ELF-1 (cell line): ENCODE measurements at regions not wholly inside any gene's neighbourhood (a gene's known extent, or its start where the extent isn't known, plus 50 kb on each side); places are given as distances from the start of the nearest gene placed in this dataset.

ENCODE experiments used
- DNase-seq: peaks from one replicate; pipeline ENCODE4 v3.0.0-alpha.2; 2016; ENCODE audit warnings: low read depth, low spot score

DNA sequence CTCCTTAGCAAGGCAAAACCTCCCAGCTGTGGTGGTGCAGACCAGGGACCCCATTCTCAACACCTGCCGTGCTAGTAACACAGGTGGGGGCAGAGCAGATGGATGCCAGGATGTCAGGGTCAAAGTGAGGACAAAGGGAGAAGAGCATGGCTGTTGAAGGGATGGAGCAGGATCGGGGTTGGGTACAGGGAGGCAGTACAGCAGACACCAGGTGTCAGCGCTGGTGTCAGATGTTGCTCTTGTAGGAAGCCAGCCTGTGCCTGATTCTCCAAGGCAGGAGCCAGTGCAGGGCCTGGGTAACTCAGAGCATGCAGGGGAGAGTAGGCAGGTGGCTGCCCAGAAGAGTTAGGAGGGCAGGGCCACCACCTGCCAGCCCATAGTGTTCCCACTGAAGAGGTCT lies 222.1 kb upstream of the SPRED2 start:
- DNase-seq, result no peak

DNA sequence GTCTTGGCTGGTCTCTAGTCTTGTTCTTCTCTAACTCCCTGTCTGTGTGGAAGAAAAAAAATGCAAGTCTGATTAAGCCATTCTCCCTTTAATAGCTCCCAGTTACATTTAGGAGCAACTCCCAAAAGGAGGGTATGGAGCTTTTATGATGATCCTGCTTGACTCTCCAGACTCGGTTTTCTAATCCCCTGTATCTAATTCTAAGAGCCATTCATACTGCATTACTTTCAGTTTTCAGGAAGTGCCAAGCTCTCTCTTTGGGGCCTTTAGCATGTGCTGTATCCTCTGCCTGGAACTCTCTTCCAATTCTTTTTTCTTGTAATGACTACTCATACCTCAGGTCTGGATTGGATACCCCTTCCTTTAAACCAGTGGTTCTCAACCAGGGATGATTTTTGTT lies 219.7 kb upstream of the SPRED2 start:
- no peak for DNase-seq

DNA sequence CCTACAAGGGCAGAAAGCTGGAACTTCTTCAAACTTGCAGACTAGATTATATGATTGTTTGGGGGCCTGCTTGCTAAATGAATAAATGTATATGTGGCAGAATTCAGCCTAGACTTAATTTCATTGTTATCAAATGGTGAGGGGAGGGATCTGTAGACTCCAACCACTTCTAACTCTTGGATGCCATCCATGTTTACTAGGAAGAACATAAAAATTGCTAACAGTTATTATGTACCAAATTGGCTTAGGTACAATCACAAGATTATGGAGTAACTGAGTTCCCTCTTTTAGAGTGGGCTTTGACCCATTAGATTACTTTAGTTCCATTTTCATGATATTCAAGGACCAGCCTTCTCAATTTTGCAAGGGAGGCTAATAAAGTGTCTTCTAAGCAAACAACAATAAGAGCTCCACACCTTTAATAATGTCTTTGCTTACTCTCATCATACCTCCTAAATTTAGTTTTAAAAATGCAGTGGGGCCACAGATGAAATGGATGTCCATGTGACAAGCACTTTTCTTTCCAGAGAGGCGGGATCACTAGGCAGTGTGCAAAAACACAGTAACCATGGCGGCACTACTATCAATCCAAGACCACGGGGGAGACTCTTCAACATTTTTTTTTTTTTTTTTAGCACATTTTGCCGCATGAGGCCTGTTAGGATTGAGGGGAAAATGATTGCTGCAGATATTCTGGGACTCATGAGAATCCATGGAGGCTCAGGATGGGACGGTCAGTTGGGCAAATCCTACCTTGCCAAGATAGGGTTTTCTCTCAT lies 217.6 kb upstream of the SPRED2 start:
- no peak for DNase-seq

DNA sequence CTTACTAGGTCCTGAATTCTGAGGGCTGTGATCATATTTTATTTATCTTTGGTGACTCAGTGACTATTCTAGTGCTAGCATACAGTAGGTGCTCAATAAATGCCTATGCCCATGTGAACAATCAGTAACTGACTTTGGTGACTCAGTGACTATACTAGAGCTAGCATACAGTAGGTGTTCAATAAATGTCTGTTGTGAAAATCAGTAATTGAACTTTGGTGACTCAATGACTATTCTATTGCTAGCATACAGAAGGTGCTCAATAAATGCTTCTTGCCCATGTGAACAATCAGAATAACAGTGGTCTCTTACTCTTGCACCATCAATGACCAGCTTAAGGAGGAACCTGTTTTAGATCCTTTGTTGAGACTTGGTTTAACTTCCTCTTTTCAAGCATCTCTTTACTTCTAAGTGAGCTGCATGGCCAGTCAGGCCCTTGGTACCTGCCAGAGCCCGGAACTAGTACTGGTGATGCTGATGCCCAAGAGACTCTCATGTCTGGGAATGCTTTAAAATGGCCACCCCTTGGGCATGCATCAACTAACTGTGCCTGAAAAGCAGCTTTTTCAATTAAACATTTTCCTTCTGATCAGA lies 214.9 kb upstream of the SPRED2 start:
- no peak for DNase-seq

DNA sequence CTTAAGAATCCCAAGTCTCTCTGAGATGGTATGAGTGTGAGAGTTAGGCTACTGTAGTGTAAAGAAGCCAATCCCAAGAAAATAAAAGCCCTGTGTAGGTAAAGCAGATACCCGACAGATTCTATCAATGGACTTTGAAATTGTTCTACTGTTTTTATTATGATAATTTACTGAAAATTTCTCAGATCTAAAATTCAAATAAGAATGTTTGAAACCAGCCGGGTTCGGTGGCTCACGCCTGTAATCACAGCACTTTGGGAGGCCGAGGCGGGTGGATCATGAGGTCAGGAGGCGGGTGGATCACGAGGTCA lies 208.3 kb upstream of the SPRED2 start:
- no peak for DNase-seq

DNA sequence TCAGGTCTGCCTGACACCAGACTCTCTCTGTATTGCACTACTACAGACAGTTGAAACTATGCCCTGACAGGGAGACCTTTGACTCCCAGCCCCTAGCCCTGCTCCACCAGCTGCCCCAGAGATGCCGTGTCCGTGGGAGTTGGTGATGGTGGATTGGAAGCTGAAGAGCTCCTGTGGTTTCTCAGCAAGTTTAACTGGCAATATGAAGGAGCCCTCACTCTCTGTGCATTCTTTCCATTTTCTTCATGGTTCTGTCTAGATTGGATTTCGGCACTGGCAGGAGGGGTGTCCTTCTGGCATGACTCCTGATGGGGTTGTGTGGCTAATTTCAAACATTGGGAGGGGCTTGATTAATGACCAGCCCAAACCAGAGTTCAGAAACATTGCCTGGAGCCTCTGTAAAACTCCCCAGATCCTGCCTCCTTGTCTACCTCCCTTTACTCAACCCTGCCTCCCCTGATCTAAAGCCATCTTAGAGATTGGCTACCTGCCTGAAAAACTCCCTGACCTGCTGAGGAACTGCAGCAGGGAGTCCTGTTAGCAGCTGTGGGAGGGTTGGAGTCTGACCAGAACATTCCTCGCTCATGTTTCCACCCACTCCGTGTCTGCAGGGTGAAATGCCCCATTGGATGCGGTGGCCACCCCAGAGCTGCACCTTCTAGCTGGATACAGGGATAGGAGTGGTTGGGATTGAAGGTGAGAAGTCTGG lies 206.9 kb upstream of the SPRED2 start:
- no peak for DNase-seq

DNA sequence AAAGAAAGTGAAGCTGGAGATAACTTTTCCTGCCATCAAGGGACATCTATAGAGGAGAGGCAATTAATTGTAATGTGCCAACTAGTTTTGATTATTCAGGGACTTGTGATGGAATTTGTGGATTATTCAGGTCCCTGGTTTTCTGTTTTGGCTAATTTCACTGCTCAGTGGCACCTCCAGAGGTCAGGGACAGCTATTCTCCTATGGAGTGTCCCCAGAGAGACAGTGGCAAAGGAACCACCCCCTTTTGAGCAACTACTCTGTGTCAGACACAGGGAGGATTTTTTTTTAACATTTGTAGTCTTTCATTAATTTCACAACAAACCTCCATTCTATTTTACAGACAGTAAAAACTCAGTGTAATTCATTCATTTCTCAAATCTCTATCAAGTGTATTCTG lies 206.0 kb upstream of the SPRED2 start:
- DNase-seq, result no peak

DNA sequence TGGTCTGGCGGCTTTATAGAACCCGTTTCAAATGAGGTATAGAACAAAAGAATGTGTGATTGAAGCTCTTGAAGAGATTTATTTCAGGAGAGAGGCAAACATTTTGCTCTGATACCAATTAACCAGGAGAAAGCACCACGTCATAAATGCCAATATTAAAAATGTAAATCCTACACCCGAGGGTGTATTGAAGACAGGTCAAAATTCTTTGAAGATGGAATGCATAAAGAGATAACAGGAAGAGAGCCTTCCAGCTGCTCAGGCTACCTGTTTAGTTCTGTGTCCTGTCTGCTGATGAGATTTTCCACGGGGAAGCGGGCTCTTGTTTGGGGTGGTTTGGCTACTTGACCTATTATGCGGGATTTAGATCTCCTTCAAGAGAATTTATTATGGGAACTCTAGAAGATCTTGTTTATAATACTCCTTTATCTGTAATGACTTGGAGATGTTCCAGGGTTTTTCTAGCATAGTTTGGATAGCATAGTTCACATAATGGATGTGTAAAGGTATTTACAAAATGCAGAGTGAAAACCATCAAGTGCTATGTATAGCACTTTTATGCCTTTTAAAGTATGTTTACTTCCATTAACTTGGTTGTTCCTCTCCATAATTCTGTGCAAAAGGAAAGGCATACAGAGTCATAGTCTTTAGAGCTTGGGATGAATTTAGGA lies 204.5 kb upstream of the SPRED2 start:
- no peak for DNase-seq

DNA sequence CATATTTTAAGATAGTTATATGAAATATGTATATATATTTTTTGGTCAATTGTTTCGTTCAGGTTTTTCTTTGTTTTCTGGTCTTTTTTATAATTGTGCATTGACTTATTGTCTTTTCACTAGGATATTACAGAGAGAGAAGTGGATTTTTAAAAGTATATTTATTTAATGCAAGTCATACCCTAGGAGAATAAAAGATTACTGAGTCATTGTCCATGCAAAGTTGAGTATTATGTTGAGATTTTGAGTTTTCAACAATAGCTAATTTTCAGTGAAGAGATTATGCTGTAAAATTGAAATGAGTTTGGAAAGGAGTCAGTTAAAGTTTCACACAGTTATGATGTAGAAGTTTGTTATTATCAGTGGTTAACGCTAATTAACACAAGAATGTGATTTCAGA lies 203.6 kb upstream of the SPRED2 start:
- DNase-seq, result no peak

DNA sequence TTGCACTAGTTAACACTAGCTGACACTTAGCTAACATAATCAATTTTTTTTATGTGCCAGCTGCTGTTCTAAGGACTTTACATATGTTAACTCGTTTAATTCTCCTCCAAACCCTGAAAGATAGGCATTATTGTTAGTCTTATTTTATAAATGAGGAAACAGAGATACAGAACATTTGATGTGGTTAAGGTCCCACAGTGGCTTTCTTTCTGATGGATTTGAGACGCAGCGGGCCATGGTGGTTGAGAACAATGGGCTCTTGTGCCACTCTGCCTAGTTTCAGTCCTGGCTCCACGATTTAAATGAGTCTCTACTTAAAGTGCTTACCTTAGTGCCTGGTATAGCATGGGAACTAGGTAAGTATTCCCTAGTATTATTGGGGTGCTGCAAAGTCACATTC lies 201.9 kb upstream of the SPRED2 start:
- DNase-seq, result no peak

DNA sequence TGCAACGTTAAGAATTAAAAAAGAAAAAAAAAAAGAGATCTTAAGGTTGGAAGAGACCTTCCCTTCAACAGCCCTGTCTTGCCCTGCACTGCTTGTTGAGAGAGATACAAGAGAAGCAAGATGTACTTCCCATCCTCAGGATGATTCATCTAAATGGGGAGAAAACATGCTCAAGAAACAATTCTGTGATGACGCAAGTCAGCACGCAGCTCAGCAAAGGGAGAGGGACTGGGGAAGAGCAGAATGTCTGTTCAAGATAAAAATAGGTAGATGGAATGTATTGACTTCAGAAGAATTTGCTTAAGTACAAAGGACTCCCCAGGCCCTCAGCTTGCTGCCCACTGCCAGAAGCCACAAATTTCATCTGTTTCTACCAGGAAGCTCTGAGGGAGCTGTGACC lies 198.2 kb upstream of the SPRED2 start:
- DNase-seq, result no peak

DNA sequence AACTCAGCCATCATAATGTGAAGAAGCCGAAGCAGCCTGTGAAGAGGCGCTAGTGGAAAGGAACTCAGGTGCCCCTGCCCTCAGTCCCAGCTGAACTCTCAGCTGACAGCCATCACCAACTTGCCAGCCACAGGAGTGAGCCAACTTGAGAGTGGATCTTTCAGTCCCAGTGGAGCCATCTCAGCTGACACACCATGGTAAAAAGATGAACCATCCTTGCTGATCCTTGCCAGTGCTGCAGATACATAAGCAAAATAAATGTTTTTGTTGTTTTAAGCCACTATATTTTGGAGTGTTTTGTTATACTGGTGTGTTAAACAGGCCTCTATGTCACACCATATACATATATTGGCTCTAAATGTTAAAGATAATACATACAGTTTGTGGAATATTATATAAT lies 195.8 kb upstream of the SPRED2 start:
- DNase-seq, result no peak

DNA sequence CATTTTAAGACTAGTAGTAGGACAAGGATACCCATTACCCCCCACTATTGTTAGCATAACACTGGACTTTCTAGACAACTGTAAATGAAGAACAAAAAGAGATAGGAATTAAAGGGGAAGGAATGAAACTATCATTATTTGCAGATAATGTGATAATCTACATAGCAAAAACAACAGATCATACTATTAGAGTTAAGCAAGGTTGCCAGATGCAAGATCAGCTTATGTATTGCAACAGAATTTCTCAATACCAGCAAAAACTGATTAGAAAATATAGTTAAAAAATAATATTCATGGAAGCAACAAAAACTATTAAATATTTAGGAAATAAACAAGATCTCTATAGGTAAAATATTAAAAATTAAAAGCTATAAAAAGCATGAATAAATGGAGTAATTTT lies 194.4 kb upstream of the SPRED2 start:
- DNase-seq, result no peak

DNA sequence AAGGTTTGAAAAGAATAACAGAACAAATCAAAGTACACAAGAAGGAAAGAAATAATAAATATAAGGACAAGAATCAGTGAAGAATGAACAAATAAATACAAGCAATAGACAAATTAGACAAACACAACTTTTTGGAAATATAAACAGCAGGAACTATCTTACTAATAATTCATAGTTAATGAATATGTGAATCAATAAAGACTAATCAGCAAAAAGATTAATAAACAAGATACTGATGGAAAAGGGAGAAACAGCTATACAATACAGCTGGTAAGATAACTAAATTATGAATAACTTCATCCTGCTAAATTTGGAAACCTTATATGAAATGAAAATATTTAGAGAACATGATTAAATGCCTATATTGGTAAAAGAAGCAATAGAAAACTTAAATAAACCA lies 193.6 kb upstream of the SPRED2 start:
- no peak for DNase-seq

DNA sequence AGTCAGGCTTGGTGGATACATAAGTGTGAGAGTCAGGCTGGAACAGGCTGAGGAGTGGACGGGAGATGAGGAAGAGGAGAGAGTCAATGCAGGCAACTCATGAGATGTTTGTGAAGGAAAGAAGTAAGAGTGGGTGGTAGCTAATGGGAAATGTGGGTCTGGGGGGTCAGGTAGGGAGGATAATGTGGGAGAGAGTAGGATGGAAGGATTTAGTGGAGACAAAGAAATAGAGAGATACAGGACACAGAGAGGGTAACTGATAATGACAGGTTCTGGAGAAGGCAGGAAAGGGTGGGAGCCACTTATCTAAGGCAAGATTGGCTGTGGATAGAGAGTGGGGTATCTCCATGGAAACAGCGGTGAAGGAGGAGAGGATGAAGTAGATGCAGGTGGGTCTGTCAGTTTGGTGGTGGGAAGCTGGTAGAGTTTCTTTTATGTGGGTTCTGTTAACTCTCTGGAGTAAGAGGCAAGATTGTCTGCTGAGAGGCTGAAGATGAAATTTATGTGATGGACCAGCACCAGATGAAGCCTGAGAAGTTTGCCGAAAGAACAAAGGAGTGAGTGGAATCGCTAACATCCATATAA lies 190.6 kb upstream of the SPRED2 start:
- no peak for DNase-seq

DNA sequence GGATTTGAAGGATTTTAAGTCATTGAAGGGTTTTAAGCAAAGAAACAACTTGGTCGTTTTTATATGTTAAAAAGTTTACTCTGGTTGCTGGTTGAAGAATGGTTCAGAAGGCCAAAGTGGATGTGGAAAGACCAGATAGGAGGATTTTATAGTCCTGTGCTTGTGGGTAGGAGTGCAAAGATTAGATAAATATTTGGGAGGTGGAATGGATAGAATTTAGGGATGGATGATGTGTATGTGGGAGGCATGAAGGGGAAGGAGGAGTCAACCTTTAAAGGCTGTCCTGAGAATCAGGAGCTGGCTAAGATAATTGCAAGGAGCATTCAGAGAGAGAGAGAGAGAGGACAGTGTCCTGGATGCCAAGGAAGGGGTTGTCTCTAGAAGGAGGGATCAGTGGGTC lies 190.1 kb upstream of the SPRED2 start:
- DNase-seq, result no peak

DNA sequence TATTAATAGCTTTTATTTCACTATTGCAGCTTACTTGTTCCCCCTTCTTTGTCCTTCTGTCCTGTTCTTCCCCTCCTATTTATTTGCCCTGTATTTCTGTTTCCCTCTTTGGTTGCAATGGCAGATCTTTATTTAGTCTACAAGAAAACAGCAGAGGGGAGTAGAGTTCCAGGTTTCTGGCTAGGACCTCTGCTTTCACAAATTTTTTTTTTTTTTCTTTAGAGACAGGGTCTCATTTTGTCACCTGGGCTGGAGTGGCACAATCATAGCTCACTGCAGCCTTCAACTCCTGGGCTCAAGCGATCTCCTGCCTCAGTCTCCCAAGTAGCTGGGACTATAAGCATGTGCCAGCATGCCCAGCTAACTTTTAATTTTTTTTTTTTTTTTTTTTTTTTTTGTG lies 188.1 kb upstream of the SPRED2 start:
- DNase-seq, result no peak

DNA sequence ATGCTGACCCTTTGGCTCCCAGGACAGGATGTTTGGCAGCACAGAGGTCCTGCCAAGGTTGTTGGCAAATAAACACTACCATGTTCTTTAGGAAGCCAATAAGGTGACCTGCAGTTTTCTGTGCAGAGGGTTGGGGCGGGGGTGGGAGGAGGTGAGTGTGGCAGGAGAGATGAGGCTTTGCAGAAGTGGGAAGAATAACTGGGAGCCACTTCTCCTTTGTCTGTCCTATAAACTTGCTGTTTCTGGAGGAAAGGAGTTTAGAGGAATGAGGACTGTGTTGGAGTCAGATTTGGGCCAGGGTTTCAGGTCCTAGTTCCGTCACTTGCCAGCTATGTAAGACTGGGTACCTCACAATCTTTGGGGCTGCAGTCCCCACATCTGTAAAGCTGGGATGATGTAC lies 187.6 kb upstream of the SPRED2 start:
- DNase-seq, result no peak

DNA sequence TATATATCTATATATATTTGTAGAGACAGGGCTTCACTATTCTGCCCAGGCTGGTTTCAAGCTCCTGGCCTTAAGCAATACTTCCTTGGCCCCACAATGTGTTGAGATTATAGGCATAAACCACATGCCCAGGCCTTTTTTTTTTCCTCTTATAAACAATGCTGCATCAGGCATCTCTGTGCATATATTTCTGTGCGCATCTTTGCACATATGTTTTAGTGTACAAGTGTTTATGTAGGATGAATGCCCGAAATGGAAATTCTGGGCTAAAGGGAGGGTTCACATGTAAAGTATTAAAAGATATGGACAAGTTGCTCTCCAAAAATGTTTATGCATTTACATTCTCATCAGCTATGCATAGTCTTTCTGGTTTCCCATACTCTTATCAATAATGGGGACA lies 183.2 kb upstream of the SPRED2 start:
- DNase-seq, result no peak

DNA sequence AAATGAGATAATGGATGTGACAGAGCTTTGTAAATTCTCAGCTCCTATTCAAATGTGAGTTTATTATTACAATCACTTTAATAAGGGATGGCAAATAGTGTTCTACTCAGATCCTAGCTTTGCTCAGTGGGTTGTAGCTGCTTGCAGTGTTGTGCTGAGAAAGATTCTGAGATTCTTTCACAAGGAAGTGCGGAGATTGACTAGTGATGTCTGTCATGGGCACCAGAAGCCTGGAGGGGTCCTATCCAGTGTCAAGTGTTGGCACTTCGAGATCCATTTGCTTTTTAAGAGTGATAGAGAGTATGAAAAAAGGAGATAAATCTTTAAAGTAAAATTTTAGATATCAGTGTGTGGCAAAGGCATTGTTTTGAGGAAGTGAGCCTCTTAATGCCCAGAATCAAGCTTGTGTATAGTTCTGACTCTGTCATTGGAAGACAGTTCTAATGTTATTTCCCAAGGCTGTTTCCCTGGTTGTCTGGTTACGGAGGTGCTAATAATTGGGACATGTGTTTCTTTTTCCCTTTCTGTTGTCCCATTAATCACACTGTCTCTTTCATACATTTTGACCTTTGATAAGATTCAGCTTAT lies 181.7 kb upstream of the SPRED2 start:
- DNase-seq, result no peak

DNA sequence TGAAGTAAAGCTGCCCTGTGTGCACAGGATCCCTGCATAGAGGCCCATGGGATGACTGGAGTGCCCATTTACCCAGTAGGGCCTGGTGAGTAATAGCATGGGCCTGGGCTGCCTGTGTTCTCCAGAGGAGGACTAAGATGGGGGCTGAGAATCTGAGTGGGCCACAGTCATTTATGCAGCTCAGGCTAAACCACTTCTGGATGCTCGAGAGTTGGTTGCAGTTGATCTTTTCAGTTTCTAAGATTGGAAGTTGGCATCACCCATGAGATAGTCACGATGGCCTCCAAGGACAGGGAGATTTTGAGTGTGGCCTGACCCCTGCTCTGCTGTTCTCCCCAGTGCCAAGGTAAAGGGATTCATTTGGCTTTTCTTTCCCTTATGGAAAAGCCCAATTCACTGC lies 179.1 kb upstream of the SPRED2 start:
- no peak for DNase-seq

DNA sequence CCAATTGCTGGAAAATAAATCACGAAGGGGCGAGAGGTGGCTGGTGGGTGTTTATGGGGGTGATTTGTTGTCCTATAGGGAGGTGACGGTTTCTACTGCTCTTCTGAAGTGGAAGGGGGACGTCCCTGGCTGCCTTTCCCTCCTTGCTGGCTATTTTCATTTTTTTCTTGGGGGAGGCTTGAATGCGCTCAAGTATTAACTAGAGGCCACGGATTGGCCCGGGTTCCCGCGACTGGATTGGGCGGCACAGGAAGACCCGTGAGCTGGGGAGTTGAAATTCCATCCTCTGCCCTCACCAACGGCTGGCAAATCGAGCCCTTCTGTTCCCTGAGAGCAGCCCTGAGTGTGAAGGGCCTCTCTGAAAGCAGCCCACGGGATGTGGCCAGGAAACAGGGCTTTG lies 176.5 kb upstream of the SPRED2 start:
- no peak for DNase-seq
